Tibial nerve (tissue), 4 donors: ENCODE measurements at regions not wholly inside any gene's neighbourhood (a gene's known extent, or its start where the extent isn't known, plus 50 kb on each side); places are given as distances from the start of the nearest gene placed in this dataset.

Source experiments
- CTCF ChIP-seq, 5 experiments: fragments of 200-600 bp in 3 of 5; fragments of 450-650 bp in 2 of 5; sonication (generic) in 3 of 5; IDR thresholded peaks; one replicate each; pipeline ENCODE4 v1.5.1; 2016 to 2019; ENCODE audit warnings: antibody characterized with exemption in 5 of 5, mild to moderate bottlenecking in 3 of 5, moderate library complexity in 2 of 5
- EP300 ChIP-seq, 2 donors: sonication (generic); formaldehyde crosslinking; IDR thresholded peaks; one replicate each; pipeline ENCODE4 v1.6.1; 2017; ENCODE audit warnings: antibody characterized with exemption in 2 of 2, mild to moderate bottlenecking in 1 of 2

- TF ChIP-seq EP300 (IDR thresholded peaks at IDR 0.05) = no peak
- no peak for TF ChIP-seq CTCF (IDR thresholded peaks at IDR 0.05)
Measured at GRCh38 chr1:48066936-48067335, 69.8 kb upstream of the TRABD2B start.
